ENCODE measurements at regions not wholly inside any gene's neighbourhood (a gene's known extent, or its start where the extent isn't known, plus 50 kb on each side); places are given as distances from the start of the nearest gene placed in this dataset.
A peak's percentile ranks its signal among the peaks of the same experiment; 100 is the strongest.

GRCh38 chr3:156620901-156621300 lies 53.5 kb upstream of the TIPARP start:
- DNase-seq: no peak
- no peak for ATAC-seq
- intact Hi-C loops (cut with DNase I): no loop called here

- intact Hi-C loops (cut with DNase I): no loop called here
These were observed 54.1 kb upstream of the TIPARP start for GRCh38 chr3:156620260-156620659.

GRCh38 chr3:156619376-156619775 lies 55.0 kb upstream of the TIPARP start:
- no peak for ATAC-seq
- DNase-seq: no peak
- intact Hi-C loops (cut with DNase I): loop anchor here in 1 of 2 donors (5.0 kb wide), 1 partner anchor 53 kb away; the partner anchor contains the start of gene TIPARP

More at GRCh38 chr3:156620260-156620659, 54.1 kb upstream of the TIPARP start:
- ATAC-seq: no peak
- no peak for DNase-seq

- intact Hi-C loops (cut with DNase I): loop anchor here in 1 of 2 donors (5.0 kb wide), 1 partner anchor 55 kb away; the partner anchor contains the start of gene TIPARP
- no peak for DNase-seq
- no peak for ATAC-seq
These were observed 56.6 kb upstream of the TIPARP start for GRCh38 chr3:156617781-156618180.

GRCh38 chr3:156617145-156617544 lies 57.2 kb upstream of the TIPARP start:
- ATAC-seq (no peak), DNase-seq (no peak)
- intact Hi-C loops (cut with DNase I): loop anchor here in 1 of 2 donors (5.0 kb wide), 1 partner anchor 55 kb away; the partner anchor contains the start of gene TIPARP

- ATAC-seq (peak; percentile 53 to 89), DNase-seq (no peak)
- intact Hi-C loops (cut with DNase I): loop anchor here in 1 of 2 donors (5.0 kb wide), 1 partner anchor 57 kb away; the partner anchor contains the start of gene TIPARP
These were observed 58.7 kb upstream of the TIPARP start for GRCh38 chr3:156615592-156616173.

- ATAC-seq (no peak), DNase-seq (no peak)
- intact Hi-C loops (cut with DNase I): loop anchor here in 1 of 2 donors (5.0 kb wide), 1 partner anchor 57 kb away; the partner anchor contains the start of gene TIPARP
These were observed 59.5 kb upstream of the TIPARP start for GRCh38 chr3:156614642-156615511.

GRCh38 chr3:156612903-156613302 lies 58.0 kb upstream of the SSR3 start:
- ATAC-seq (no peak), DNase-seq (no peak)
- intact Hi-C loops (cut with DNase I): no loop called here

- ATAC-seq: no peak
- intact Hi-C loops (cut with DNase I): no loop called here
- no peak for DNase-seq
These were observed 57.1 kb upstream of the SSR3 start for GRCh38 chr3:156611870-156612494.

GRCh38 chr3:156610154-156610553 lies 55.2 kb upstream of the SSR3 start:
- intact Hi-C loops (cut with DNase I): no loop called here
- DNase-seq: no peak
- ATAC-seq: no peak

GRCh38 chr3:156609546-156609945 lies 54.6 kb upstream of the SSR3 start:
- ATAC-seq: no peak
- DNase-seq: no peak
- intact Hi-C loops (cut with DNase I): no loop called here

GRCh38 chr3:156608601-156609514 lies 53.9 kb upstream of the SSR3 start:
- intact Hi-C loops (cut with DNase I): no loop called here
- DNase-seq (no peak), ATAC-seq (no peak)

GRCh38 chr3:156606729-156607128 lies 51.8 kb upstream of the SSR3 start:
- ATAC-seq (peak in 1 of 2 donors; percentile 19), DNase-seq (no peak)
- intact Hi-C loops (cut with DNase I): no loop called here

- intact Hi-C loops (cut with DNase I): no loop called here
- DNase-seq (peak; percentile 55), ATAC-seq (peak; percentile 88 to 95)
These were observed 51.0 kb upstream of the SSR3 start for GRCh38 chr3:156605686-156606605.

- intact Hi-C loops (cut with DNase I): no loop called here
- DNase-seq (no peak), ATAC-seq (peak in 1 of 2 donors; percentile 8)
These were observed 49.8 kb upstream of the SSR3 start for GRCh38 chr3:156604642-156605144.

Measured in left cardiac atrium (tissue), 4 donors.